Spleen (tissue), 3 donors: ENCODE measurements at regions not wholly inside any gene's neighbourhood (a gene's known extent, or its start where the extent isn't known, plus 50 kb on each side); places are given as distances from the start of the nearest gene placed in this dataset.

Experiments
- POLR2A ChIP-seq, 3 donors: fragments of 450-650 bp; IDR thresholded peaks; one replicate each; pipeline ENCODE4 v1.5.1; 2017; ENCODE audit warnings: antibody characterized with exemption in 3 of 3, mild to moderate bottlenecking in 1 of 3
- POLR2AphosphoS5 ChIP-seq, 3 donors: sonication (generic); formaldehyde crosslinking; IDR thresholded peaks; one replicate each; pipeline ENCODE4 v1.5.1; 2017; ENCODE audit warnings: antibody characterized with exemption in 3 of 3

GRCh38 chr16:85366031-85366763 is 246.9 kb upstream of the GSE1 start:
- TF ChIP-seq POLR2AphosphoS5 (IDR thresholded peaks at IDR 0.05) = peak in 1 of 3 donors; percentile 13
- TF ChIP-seq POLR2A (IDR thresholded peaks at IDR 0.05) = no peak
